Ishikawa (cell line): ENCODE measurements at regions not wholly inside any gene's neighbourhood (a gene's known extent, or its start where the extent isn't known, plus 50 kb on each side); places are given as distances from the start of the nearest gene placed in this dataset.

Experiments
- CEBPB ChIP-seq: IDR thresholded peaks from 2 replicates; pipeline ENCODE4 v1.6.1; 2012
- CREB1 ChIP-seq: IDR thresholded peaks from 2 replicates; pipeline ENCODE4 v1.6.1; 2012; ENCODE audit warnings: low read depth
- EGR1 ChIP-seq: IDR thresholded peaks from 2 replicates; pipeline ENCODE4 v1.6.1; 2012
- EP300 ChIP-seq: IDR thresholded peaks from 2 replicates; pipeline ENCODE4 v1.6.1; 2012; ENCODE audit warnings: borderline replicate concordance
- FOXM1 ChIP-seq: IDR thresholded peaks from 2 replicates; pipeline ENCODE4 v1.6.1; 2012; ENCODE audit warnings: low read depth, borderline replicate concordance
- MAX ChIP-seq: IDR thresholded peaks from 2 replicates; pipeline ENCODE4 v1.6.1; 2012
- NFIC ChIP-seq: IDR thresholded peaks from 2 replicates; pipeline ENCODE4 v1.6.1; 2012
- RAD21 ChIP-seq: IDR thresholded peaks from 2 replicates; pipeline ENCODE4 v1.6.1; 2012; ENCODE audit warnings: low read depth
- REST ChIP-seq: IDR thresholded peaks from 2 replicates; pipeline ENCODE4 v1.6.1; 2012; ENCODE audit warnings: low read depth, mild to moderate bottlenecking
- TAF1 ChIP-seq: IDR thresholded peaks from 2 replicates; pipeline ENCODE4 v1.6.1; 2012; ENCODE audit warnings: low read depth, mild to moderate bottlenecking
- TCF12 ChIP-seq: IDR thresholded peaks from 2 replicates; pipeline ENCODE4 v1.6.1; 2012; ENCODE audit warnings: low read depth
- TEAD4 ChIP-seq: IDR thresholded peaks from 2 replicates; pipeline ENCODE4 v1.6.1; 2012
- USF1 ChIP-seq: IDR thresholded peaks from 2 replicates; pipeline ENCODE4 v1.6.1; 2012
- YY1 ChIP-seq: IDR thresholded peaks from 2 replicates; pipeline ENCODE4 v1.6.1; 2012; ENCODE audit warnings: low read depth
- ZBTB7A ChIP-seq: IDR thresholded peaks from 2 replicates; pipeline ENCODE4 v1.6.1; 2012; ENCODE audit warnings: low read depth

GRCh38 chr7:65265933-65266519 is 107.6 kb upstream of the ZNF92 start:
- no peak for TF ChIP-seq TCF12
- no peak for TF ChIP-seq CREB1
- TF ChIP-seq RAD21: no peak
- TF ChIP-seq ZBTB7A: no peak
- TF ChIP-seq CEBPB: no peak
- no peak for TF ChIP-seq YY1
- no peak for TF ChIP-seq REST
- TF ChIP-seq MAX: no peak
- TF ChIP-seq TEAD4: no peak
- no peak for TF ChIP-seq FOXM1
- TF ChIP-seq EP300: no peak
- TF ChIP-seq EGR1: no peak
- no peak for TF ChIP-seq NFIC
- TF ChIP-seq USF1: no peak
- no peak for TF ChIP-seq TAF1

GRCh38 chr7:65264258-65264657 is 109.4 kb upstream of the ZNF92 start:
- TF ChIP-seq CEBPB (no peak), FOXM1 (no peak), ZBTB7A (no peak), REST (no peak), TEAD4 (no peak), EGR1 (no peak), TCF12 (no peak), MAX (no peak), CREB1 (no peak), NFIC (no peak), EP300 (no peak), RAD21 (no peak)

- TF ChIP-seq EGR1 (no peak), REST (no peak), FOXM1 (no peak), CEBPB (no peak), NFIC (no peak), EP300 (no peak), TEAD4 (no peak)
Measured at GRCh38 chr7:65254061-65254460, 119.6 kb upstream of the ZNF92 start.

- TF ChIP-seq MAX (peak; percentile 59), EP300 (peak; percentile 14; the same call in 1 of the 2 replicates), RAD21 (no peak), NFIC (peak; percentile 60), ZBTB7A (peak; percentile 92)
Measured at GRCh38 chr7:65251851-65252620, 121.6 kb upstream of the ZNF92 start.
